Ovary (tissue), 3 donors: ENCODE measurements at regions not wholly inside any gene's neighbourhood (a gene's known extent, or its start where the extent isn't known, plus 50 kb on each side); places are given as distances from the start of the nearest gene placed in this dataset.

Experiments
- CTCF ChIP-seq, 3 donors: fragments of 450-650 bp in 2 of 3; fragments of 200-600 bp in 1 of 3; IDR thresholded peaks; one replicate each; pipeline versions ENCODE4 v1.5.1 to v1.8.0; 2016 to 2022; ENCODE audit warnings: antibody characterized with exemption in 3 of 3, mild to moderate bottlenecking in 1 of 3
- POLR2A ChIP-seq: fragments of 450-650 bp; IDR thresholded peaks from one replicate; pipeline ENCODE4 v1.6.1; 2017; ENCODE audit warnings: antibody characterized with exemption, mild to moderate bottlenecking, moderate library complexity
- donor health status: DM: no; HTN: no; CAD: no.

GRCh38 chr5:41636605-41637004 lies 126.2 kb upstream of the PLCXD3 start:
- TF ChIP-seq CTCF (IDR thresholded peaks at IDR 0.05) = no peak
- TF ChIP-seq POLR2A = no peak
